Stomach smooth muscle (tissue), 2 donors: ENCODE measurements at regions not wholly inside any gene's neighbourhood (a gene's known extent, or its start where the extent isn't known, plus 50 kb on each side); places are given as distances from the start of the nearest gene placed in this dataset.

Source experiments
- H3K27ac ChIP-seq: one replicate; pipeline ENCODE4 v1.7.0; 2013; ENCODE audit warnings: mild to moderate bottlenecking, low read length, inconsistent platforms
- H3K27me3 ChIP-seq, 2 donors: one replicate each; pipeline ENCODE4 v1.7.0; 2013; ENCODE audit warnings: low read length in 2 of 2; ENCODE audit not compliant: insufficient read depth in 2 of 2, control insufficient read depth in 1 of 2
- H3K36me3 ChIP-seq, 2 donors: one replicate each; pipeline ENCODE4 v1.7.0; 2013; ENCODE audit warnings: low read length in 2 of 2; ENCODE audit not compliant: control insufficient read depth in 2 of 2, insufficient read depth in 2 of 2
- H3K4me1 ChIP-seq: one replicate; pipeline ENCODE4 v1.7.0; 2013; ENCODE audit warnings: low read length; ENCODE audit not compliant: control insufficient read depth, insufficient read depth
- H3K4me3 ChIP-seq, 2 donors: one replicate each; pipeline ENCODE4 v1.7.0; 2013; ENCODE audit warnings: low read length in 2 of 2
- H3K9ac ChIP-seq, 2 donors: one replicate each; pipeline ENCODE4 v1.7.0; 2013; ENCODE audit warnings: low read length in 2 of 2, mild to moderate bottlenecking in 1 of 2
- H3K9me3 ChIP-seq, 2 donors: one replicate each; pipeline ENCODE4 v1.7.0; 2013; ENCODE audit warnings: low read length in 2 of 2; ENCODE audit not compliant: control insufficient read depth in 2 of 2
- donor health status: healthy.
- donor health status: Pancreatic carcinoma.

- H3K9me3 ChIP-seq, result no peaks in the 10 kb centered on the region
- H3K9ac ChIP-seq, result no peak overlapping the region
- no peaks in the 10 kb centered on the region for H3K27me3 ChIP-seq
- H3K36me3 ChIP-seq, result no peaks in the 10 kb centered on the region
- no peak overlapping the region for H3K27ac ChIP-seq
- H3K4me1 ChIP-seq, result peaks cover 26% of the 10 kb centered on the region
- no peak overlapping the region for H3K4me3 ChIP-seq
Measured at GRCh38 chr16:85473323-85473722, 139.8 kb upstream of the GSE1 start.

- H3K4me1 ChIP-seq, result peaks cover 26% of the 10 kb centered on the region
- H3K9ac ChIP-seq, result no peak overlapping the region
- no peaks in the 10 kb centered on the region for H3K9me3 ChIP-seq
- no peak overlapping the region for H3K27ac ChIP-seq
- no peaks in the 10 kb centered on the region for H3K36me3 ChIP-seq
- H3K27me3 ChIP-seq, result no peaks in the 10 kb centered on the region
- H3K4me3 ChIP-seq, result no peak overlapping the region
Measured at GRCh38 chr16:85473909-85474620, 139.1 kb upstream of the GSE1 start.

GRCh38 chr16:85474621-85475217 lies 138.4 kb upstream of the GSE1 start:
- H3K36me3 ChIP-seq, result no peaks in the 10 kb centered on the region
- H3K9ac ChIP-seq, result peak overlapping the region in 1 of 2 donors; percentile 21
- H3K27ac ChIP-seq, result no peak overlapping the region
- no peaks in the 10 kb centered on the region for H3K27me3 ChIP-seq
- peaks cover 26% of the 10 kb centered on the region for H3K4me1 ChIP-seq
- no peak overlapping the region for H3K4me3 ChIP-seq
- H3K9me3 ChIP-seq, result no peaks in the 10 kb centered on the region

GRCh38 chr16:85475233-85475632 lies 137.9 kb upstream of the GSE1 start:
- H3K9me3 ChIP-seq, result no peaks in the 10 kb centered on the region
- no peak overlapping the region for H3K4me3 ChIP-seq
- no peaks in the 10 kb centered on the region for H3K36me3 ChIP-seq
- no peak overlapping the region for H3K27ac ChIP-seq
- H3K27me3 ChIP-seq, result no peaks in the 10 kb centered on the region
- peaks cover 26% of the 10 kb centered on the region for H3K4me1 ChIP-seq
- H3K9ac ChIP-seq, result peak overlapping the region in 1 of 2 donors; percentile 5

GRCh38 chr16:85475691-85476300 lies 137.3 kb upstream of the GSE1 start:
- Histone ChIP-seq H3K9ac (no peak overlapping the region), H3K36me3 (no peaks in the 10 kb centered on the region), H3K27ac (no peak overlapping the region), H3K27me3 (no peaks in the 10 kb centered on the region), H3K9me3 (no peaks in the 10 kb centered on the region), H3K4me1 (peaks cover 26% of the 10 kb centered on the region), H3K4me3 (no peak overlapping the region)

- no peak overlapping the region for H3K27ac ChIP-seq
- H3K9ac ChIP-seq, result no peak overlapping the region
- H3K9me3 ChIP-seq, result no peaks in the 10 kb centered on the region
- peaks cover 26% of the 10 kb centered on the region for H3K4me1 ChIP-seq
- no peaks in the 10 kb centered on the region for H3K36me3 ChIP-seq
- no peaks in the 10 kb centered on the region for H3K27me3 ChIP-seq
- no peak overlapping the region for H3K4me3 ChIP-seq
Measured at GRCh38 chr16:85476389-85476788, 136.7 kb upstream of the GSE1 start.

- Histone ChIP-seq H3K4me3 (no peak overlapping the region), H3K36me3 (no peaks in the 10 kb centered on the region), H3K9ac (no peak overlapping the region), H3K9me3 (no peaks in the 10 kb centered on the region), H3K4me1 (peaks cover 20% of the 10 kb centered on the region), H3K27ac (no peak overlapping the region), H3K27me3 (no peaks in the 10 kb centered on the region)
Measured at GRCh38 chr16:85477801-85478363, 135.2 kb upstream of the GSE1 start.

GRCh38 chr16:85479972-85480726 lies 133.0 kb upstream of the GSE1 start:
- Histone ChIP-seq H3K36me3 (peaks cover 0 to 3% of the 10 kb centered on the region in 2 donors), H3K4me1 (peaks cover 11% of the 10 kb centered on the region), H3K9me3 (no peaks in the 10 kb centered on the region), H3K9ac (no peak overlapping the region), H3K27ac (no peak overlapping the region), H3K27me3 (no peaks in the 10 kb centered on the region), H3K4me3 (no peak overlapping the region)

GRCh38 chr16:85480727-85481101 lies 132.4 kb upstream of the GSE1 start:
- Histone ChIP-seq H3K9me3 (no peaks in the 10 kb centered on the region), H3K27me3 (no peaks in the 10 kb centered on the region), H3K27ac (no peak overlapping the region), H3K36me3 (peaks cover 0 to 3% of the 10 kb centered on the region in 2 donors), H3K4me3 (no peak overlapping the region), H3K9ac (no peak overlapping the region), H3K4me1 (peaks cover 6% of the 10 kb centered on the region)

GRCh38 chr16:85481206-85481605 lies 131.9 kb upstream of the GSE1 start:
- Histone ChIP-seq H3K4me1 (peaks cover under 1% of the 10 kb centered on the region), H3K27ac (no peak overlapping the region), H3K36me3 (peaks cover 0 to 3% of the 10 kb centered on the region in 2 donors), H3K27me3 (no peaks in the 10 kb centered on the region), H3K4me3 (no peak overlapping the region), H3K9me3 (no peaks in the 10 kb centered on the region), H3K9ac (no peak overlapping the region)
